Fibroblast of villous mesenchyme (primary cell): ENCODE measurements at regions not wholly inside any gene's neighbourhood (a gene's known extent, or its start where the extent isn't known, plus 50 kb on each side); places are given as distances from the start of the nearest gene placed in this dataset.

Source experiments
- DNase-seq: peaks from one replicate; pipeline ENCODE4 v3.0.0-alpha.2; 2010; ENCODE audit warnings: low read depth
- H3K4me3 ChIP-seq: 2 replicates; pipeline ENCODE4 v1.5.1; 2011; ENCODE audit warnings: low read depth, mild to moderate bottlenecking, low read length
- CTCF ChIP-seq: IDR thresholded peaks from 2 replicates; pipeline ENCODE4 v1.5.1; 2012; ENCODE audit warnings: low read depth, mild to moderate bottlenecking, low read length; ENCODE audit not compliant: insufficient read depth

- no peak for TF ChIP-seq CTCF
Measured at GRCh38 chr7:18081617-18082016, 54.0 kb upstream of the PRPS1L1 start.

DNA sequence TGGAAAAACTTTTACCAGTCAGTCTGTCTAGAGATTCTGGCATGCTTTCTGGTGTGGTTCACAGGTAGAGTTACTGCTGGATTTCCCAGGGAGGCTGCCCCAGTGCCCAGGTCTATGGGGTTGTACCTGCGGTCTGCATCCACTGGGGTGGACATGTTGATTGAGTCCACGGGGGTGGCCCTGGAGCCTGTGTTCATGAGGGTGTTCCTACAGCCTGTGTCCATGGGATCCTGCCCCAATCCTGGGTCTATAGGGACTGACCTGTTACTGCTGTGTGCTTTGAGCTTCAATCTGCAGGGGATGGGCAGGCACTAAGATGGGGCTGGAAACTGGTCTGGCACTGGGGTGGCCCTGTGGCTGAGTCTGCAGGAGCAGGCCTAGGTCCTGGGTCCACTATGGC lies 54.5 kb upstream of the PRPS1L1 start:
- no peak for DNase-seq
- H3K4me3 ChIP-seq = no peak overlapping the region
- no peak for TF ChIP-seq CTCF

More at GRCh38 chr7:18081617-18082016, 54.0 kb upstream of the PRPS1L1 start:
- no peak for DNase-seq
- H3K4me3 ChIP-seq = no peak overlapping the region

DNA sequence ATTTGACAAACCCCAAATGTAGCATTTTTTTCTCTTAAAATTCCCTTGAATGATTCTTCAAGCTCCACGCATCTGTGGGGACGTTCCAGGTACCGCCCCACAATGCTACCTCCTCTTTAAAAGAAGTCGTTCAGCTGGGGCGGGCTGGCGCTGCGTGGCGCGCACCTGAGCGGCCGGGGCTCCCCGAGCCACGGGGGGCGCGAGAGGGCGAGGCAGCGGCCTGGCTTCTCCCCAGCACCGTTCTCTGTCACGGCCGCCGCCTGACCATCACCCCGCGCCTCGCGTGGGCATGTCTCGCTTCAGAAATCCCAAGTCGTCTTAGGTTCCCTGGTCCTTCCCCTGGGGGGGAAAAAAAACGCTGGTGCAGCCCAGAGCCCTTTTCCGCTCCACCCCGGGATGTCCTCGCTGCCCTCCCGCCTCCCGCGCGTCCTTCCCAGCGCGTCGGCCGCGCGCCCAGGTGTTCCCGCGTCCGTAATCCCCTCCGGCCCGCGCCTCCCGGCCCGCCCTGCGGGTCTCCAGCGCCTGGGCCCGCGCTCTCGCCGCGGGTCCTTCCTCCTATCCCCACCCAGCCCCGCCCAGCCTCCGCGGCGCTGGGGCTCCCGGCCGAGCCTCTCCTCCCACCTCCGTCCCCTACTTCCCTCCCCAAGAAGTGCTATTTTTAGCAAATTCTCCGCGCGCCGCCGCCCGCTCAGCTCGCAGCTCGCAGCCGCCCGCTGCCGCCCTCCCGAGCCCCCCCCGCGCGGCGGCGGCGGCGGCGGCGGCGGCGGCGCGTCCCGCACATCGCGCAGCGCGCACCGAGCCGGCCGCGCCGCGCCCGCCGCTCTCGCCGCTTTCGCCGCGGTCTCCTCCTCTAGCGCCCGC lies 58.7 kb upstream of the PRPS1L1 start:
- H3K4me3 ChIP-seq = peak overlapping the region; percentile 56
- TF ChIP-seq CTCF = no peak
- no peak for DNase-seq

DNA sequence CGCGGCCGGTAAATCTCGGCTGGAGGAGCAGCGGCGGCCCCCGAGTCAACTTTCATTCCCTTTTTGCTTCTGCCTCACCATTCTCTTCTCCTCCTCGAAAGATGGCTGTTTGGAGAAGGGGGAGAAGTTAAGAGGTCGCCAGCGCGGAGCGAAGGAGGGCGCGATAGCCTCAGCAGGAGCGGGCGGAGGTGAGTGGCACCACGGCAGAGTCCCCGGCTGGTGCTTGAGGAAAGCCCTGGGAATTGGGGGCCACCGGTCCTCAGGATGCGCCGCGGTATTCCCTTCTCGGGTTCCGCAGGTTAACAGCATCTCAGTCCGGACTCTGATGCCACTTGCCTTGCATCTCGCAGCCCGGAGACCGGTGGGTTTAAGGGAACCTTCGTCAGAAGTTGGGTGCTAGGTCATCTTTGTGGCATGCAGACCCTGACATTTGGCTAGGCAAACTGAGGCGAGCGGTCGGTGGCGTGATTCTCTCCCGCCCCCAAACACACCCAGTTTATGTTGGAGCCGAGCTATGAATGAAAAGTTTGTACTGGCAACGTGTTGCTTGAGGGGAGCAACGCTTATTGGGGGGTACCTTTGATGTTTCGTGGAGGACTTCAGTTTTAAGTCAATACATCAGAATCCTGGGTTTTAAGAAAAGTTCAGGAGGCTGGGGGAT lies 59.5 kb upstream of the PRPS1L1 start:
- no peak for TF ChIP-seq CTCF
- no peak for DNase-seq
- H3K4me3 ChIP-seq = peak overlapping the region; percentile 56

DNA sequence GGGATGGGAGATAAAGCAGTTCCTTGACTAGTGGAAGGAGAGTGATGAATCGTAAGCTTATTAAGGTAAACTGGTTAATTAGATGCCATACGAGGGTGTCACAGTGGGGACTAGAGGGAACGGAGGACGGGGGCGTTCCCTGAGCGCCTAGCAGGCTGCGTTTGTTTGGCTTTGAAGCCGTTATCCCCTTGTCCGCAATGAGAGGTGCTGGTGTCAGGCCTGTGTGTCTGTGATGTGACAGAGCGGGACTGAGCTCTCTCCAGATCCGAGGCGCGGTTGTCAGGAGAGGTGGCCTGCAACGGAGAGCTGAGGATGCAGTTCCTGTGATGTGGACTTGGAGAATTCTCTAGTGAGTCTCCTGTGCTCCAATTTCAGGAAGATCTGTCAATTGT lies 60.0 kb upstream of the PRPS1L1 start:
- no peak overlapping the region for H3K4me3 ChIP-seq
- no peak for TF ChIP-seq CTCF
- DNase-seq = no peak

- no peak overlapping the region for H3K4me3 ChIP-seq
- no peak for TF ChIP-seq CTCF
- no peak for DNase-seq
Measured at GRCh38 chr7:18096087-18096486, 68.4 kb upstream of the PRPS1L1 start.
